Smooth muscle cell (in vitro differentiated cells): ENCODE measurements at regions not wholly inside any gene's neighbourhood (a gene's known extent, or its start where the extent isn't known, plus 50 kb on each side); places are given as distances from the start of the nearest gene placed in this dataset.

Experiments used
- DNase-seq: peaks from one replicate; lab custom pipeline; 2025; ENCODE audit not compliant: unreplicated experiment; lab: John Stamatoyannopoulos, UW
- H2AFZ ChIP-seq: fragments of 200-600 bp; sonication (generic); 2 replicates; pipeline ENCODE4 v1.6.0; 2016; ENCODE audit warnings: antibody characterized with exemption, low read depth, mild to moderate bottlenecking
- H3F3A ChIP-seq: fragments of 200-600 bp; sonication (generic); 2 replicates; pipeline ENCODE4 v1.6.0; 2017; ENCODE audit warnings: antibody characterized with exemption, low read depth
- H3K27ac ChIP-seq: fragments of 200-600 bp; sonication (generic); 2 replicates; pipeline ENCODE4 v1.5.1; 2016; ENCODE audit warnings: low read depth, mild to moderate bottlenecking
- H3K27me3 ChIP-seq: fragments of 200-600 bp; sonication (generic); 2 replicates; pipeline ENCODE4 v1.6.1; 2016; ENCODE audit warnings: low read depth, mild to moderate bottlenecking
- H3K36me3 ChIP-seq: fragments of 200-600 bp; sonication (generic); 2 replicates; pipeline ENCODE4 v1.5.1; 2016; ENCODE audit warnings: low read depth
- H3K4me1 ChIP-seq: fragments of 200-600 bp; sonication (generic); 2 replicates; pipeline ENCODE4 v1.5.1; 2016; ENCODE audit warnings: low read depth
- H3K4me2 ChIP-seq: fragments of 200-600 bp; sonication (generic); 2 replicates; pipeline ENCODE4 v1.6.0; 2016; ENCODE audit warnings: mild to moderate bottlenecking
- H3K4me3 ChIP-seq: fragments of 200-600 bp; sonication (generic); 2 replicates; pipeline ENCODE4 v1.5.1; 2016; ENCODE audit warnings: mild to moderate bottlenecking
- H3K79me2 ChIP-seq: fragments of 200-600 bp; sonication (generic); 2 replicates; pipeline ENCODE4 v1.6.0; 2016; ENCODE audit warnings: low read depth, mild to moderate bottlenecking
- H3K9ac ChIP-seq: fragments of 200-600 bp; sonication (generic); 2 replicates; pipeline ENCODE4 v1.6.0; 2016; ENCODE audit warnings: low read depth
- H3K9me3 ChIP-seq: fragments of 200-600 bp; sonication (generic); replicated peaks from 2 replicates; pipeline ENCODE4 v1.5.1; 2016; ENCODE audit warnings: low read depth
- H4K20me1 ChIP-seq: fragments of 200-600 bp; sonication (generic); 2 replicates; pipeline ENCODE4 v1.6.0; 2016; ENCODE audit warnings: low read depth
- CTCF ChIP-seq: fragments of 200-600 bp; sonication (generic); IDR thresholded peaks from 2 replicates; pipeline ENCODE4 v1.5.1; 2017; ENCODE audit warnings: borderline replicate concordance, mild to moderate bottlenecking, antibody characterized with exemption; ENCODE audit not compliant: insufficient read depth, poor library complexity, severe bottlenecking
- WGBS: methylation state at CpG from one replicate; pipeline ENCODE4 v1.1.7; 2016; ENCODE audit warnings: low lambda C conversion rate; 5-methylcytosine and 5-hydroxymethylcytosine counted together

GRCh38 chr5:92952243-92952642 is 628.8 kb downstream of the NR2F1-AS1 start:
- Histone ChIP-seq H3K9me3 (peaks cover 9% of the 10 kb centered on the region), H4K20me1 (no peaks in the 10 kb centered on the region), H3K36me3 (peaks cover 4% of the 10 kb centered on the region), H3F3A (no peaks in the 10 kb centered on the region), H3K4me3 (no peak overlapping the region), H3K27me3 (no peaks in the 10 kb centered on the region), H3K79me2 (no peaks in the 10 kb centered on the region), H2AFZ (no peak overlapping the region), H3K4me2 (no peak overlapping the region), H3K4me1 (peaks cover 15% of the 10 kb centered on the region), H3K27ac (no peak overlapping the region), H3K9ac (no peak overlapping the region)
- TF ChIP-seq CTCF = no peak
- DNase-seq = no peak

GRCh38 chr5:92951746-92952145 is 629.3 kb downstream of the NR2F1-AS1 start:
- Histone ChIP-seq H4K20me1 (no peaks in the 10 kb centered on the region), H3K36me3 (peaks cover 4% of the 10 kb centered on the region), H3F3A (no peaks in the 10 kb centered on the region), H3K4me2 (no peak overlapping the region), H3K27me3 (no peaks in the 10 kb centered on the region), H3K27ac (no peak overlapping the region), H3K4me3 (no peak overlapping the region), H2AFZ (no peak overlapping the region), H3K79me2 (no peaks in the 10 kb centered on the region), H3K9me3 (peaks cover 9% of the 10 kb centered on the region), H3K4me1 (peaks cover 15% of the 10 kb centered on the region), H3K9ac (no peak overlapping the region)
- no peak for DNase-seq
- TF ChIP-seq CTCF = no peak

- Histone ChIP-seq H3K9ac (no peak overlapping the region), H4K20me1 (no peaks in the 10 kb centered on the region), H3K27me3 (no peaks in the 10 kb centered on the region), H2AFZ (no peak overlapping the region), H3K4me3 (no peak overlapping the region), H3K9me3 (peaks cover 6% of the 10 kb centered on the region), H3K79me2 (no peaks in the 10 kb centered on the region), H3K4me2 (no peak overlapping the region), H3K36me3 (no peaks in the 10 kb centered on the region), H3K4me1 (peaks cover 8% of the 10 kb centered on the region), H3F3A (no peaks in the 10 kb centered on the region), H3K27ac (no peak overlapping the region)
- WGBS = 96% methylated on average over 8 of the region's 8 CpGs
- TF ChIP-seq CTCF = no peak
- DNase-seq = no peak
Observed at GRCh38 chr5:92946546-92946945, 634.5 kb downstream of the NR2F1-AS1 start.

- no peak overlapping the region for H3K4me2 ChIP-seq
- DNase-seq = no peak
- H3K36me3 ChIP-seq = no peaks in the 10 kb centered on the region
- no peaks in the 10 kb centered on the region for H3K79me2 ChIP-seq
- peaks cover 8% of the 10 kb centered on the region for H3K4me1 ChIP-seq
- H2AFZ ChIP-seq = no peak overlapping the region
- H3K9ac ChIP-seq = no peak overlapping the region
- no peaks in the 10 kb centered on the region for H4K20me1 ChIP-seq
- H3F3A ChIP-seq = no peaks in the 10 kb centered on the region
- H3K27ac ChIP-seq = no peak overlapping the region
- peaks cover 5% of the 10 kb centered on the region for H3K9me3 ChIP-seq
- H3K27me3 ChIP-seq = no peaks in the 10 kb centered on the region
- no peak overlapping the region for H3K4me3 ChIP-seq
- no peak for TF ChIP-seq CTCF
Observed at GRCh38 chr5:92945605-92946097, 635.4 kb downstream of the NR2F1-AS1 start.
